Adrenal gland (tissue), 5 donors: ENCODE measurements at regions not wholly inside any gene's neighbourhood (a gene's known extent, or its start where the extent isn't known, plus 50 kb on each side); places are given as distances from the start of the nearest gene placed in this dataset.
"Not testable (repeated sequence)": the region's sequence is repeated elsewhere in the genome, so short reads cannot be mapped to it uniquely, and the experiment has no call there.

Experiments used
- CTCF ChIP-seq, 6 experiments: fragments of 450-650 bp in 4 of 6; fragments of 200-600 bp in 2 of 6; sonication (generic) in 1 of 6; IDR thresholded peaks; 1 replicate in 5 of 6; 2 replicates in 1 of 6; pipeline versions ENCODE4 v1.5.1 to v1.8.0; 2016 to 2021; ENCODE audit warnings: antibody characterized with exemption in 6 of 6, mild to moderate bottlenecking in 2 of 6, moderate library complexity in 1 of 6
- POLR2A ChIP-seq, 2 donors: fragments of 450-650 bp; IDR thresholded peaks; one replicate each; pipeline ENCODE4 v1.6.1; 2017; ENCODE audit warnings: antibody characterized with exemption in 2 of 2, mild to moderate bottlenecking in 2 of 2, moderate library complexity in 1 of 2
- donor health status: DM: no; HTN: no; CAD: no.

- TF ChIP-seq CTCF, POLR2A (IDR thresholded peaks at IDR 0.05): not testable (repeated sequence)
These were observed 1671.7 kb downstream of the EFNA5 start for GRCh38 chr5:105998991-105999390.
